ENCODE measurements at regions not wholly inside any gene's neighbourhood (a gene's known extent, or its start where the extent isn't known, plus 50 kb on each side); places are given as distances from the start of the nearest gene placed in this dataset.

DNA sequence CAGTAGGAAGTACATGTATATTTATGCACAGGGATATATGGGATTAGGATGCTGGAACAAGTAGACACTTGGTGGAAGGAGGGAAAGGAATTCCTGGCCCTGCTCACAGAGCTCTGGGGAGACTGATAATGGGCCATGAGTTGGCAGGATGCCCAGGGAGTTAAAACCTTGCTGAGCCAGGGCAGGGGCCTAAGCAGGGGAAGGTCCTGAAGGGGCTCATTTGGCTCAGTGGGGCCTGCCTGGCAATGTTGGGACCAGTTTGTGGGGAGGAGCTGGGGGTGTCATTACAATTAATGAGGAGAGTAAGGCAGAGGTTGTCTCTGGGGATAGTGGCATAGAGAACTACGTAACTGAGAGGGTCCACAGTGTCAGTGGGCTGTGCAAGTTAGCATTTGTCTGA is 124.2 kb upstream of the ADPGK start:
- Mint-ChIP-seq H3K27ac (no peak overlapping the region), H3K36me3 (ENCODE audit: low read depth) (no peaks in the 10 kb centered on the region), H3K27me3 (peaks cover 24% of the 10 kb centered on the region), H3K4me1 (no peaks in the 10 kb centered on the region), H3K4me3 (no peak overlapping the region), H3K9me3 (no peaks in the 10 kb centered on the region)
- CTCF ChIA-PET = no interaction called here
- DNase-seq = no peak
- POLR2A ChIA-PET = no interaction called here

DNA sequence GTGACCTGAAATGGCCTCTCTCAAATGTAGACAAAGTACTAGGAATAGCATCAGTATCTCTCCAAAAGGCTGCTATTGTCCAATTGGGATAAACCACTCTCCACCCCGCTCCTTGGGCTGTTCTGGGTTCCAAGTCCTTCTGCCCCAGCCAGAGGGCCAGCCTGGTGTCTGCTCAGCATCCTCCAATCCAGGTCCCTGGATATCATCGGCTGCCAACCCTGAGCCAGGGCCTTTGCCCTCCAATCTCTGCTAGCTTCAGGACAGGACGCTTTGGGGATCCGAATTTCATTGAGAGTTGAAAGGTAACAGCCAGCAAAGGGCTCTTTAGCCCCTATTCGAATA is 119.3 kb upstream of the ADPGK start:
- CTCF ChIA-PET = no interaction called here
- DNase-seq = no peak
- Mint-ChIP-seq H3K4me3 (no peak overlapping the region), H3K27me3 (peaks cover 45% of the 10 kb centered on the region), H3K27ac (no peak overlapping the region), H3K36me3 (ENCODE audit: low read depth) (no peaks in the 10 kb centered on the region), H3K4me1 (no peaks in the 10 kb centered on the region), H3K9me3 (no peaks in the 10 kb centered on the region)
- POLR2A ChIA-PET = no interaction called here

DNA sequence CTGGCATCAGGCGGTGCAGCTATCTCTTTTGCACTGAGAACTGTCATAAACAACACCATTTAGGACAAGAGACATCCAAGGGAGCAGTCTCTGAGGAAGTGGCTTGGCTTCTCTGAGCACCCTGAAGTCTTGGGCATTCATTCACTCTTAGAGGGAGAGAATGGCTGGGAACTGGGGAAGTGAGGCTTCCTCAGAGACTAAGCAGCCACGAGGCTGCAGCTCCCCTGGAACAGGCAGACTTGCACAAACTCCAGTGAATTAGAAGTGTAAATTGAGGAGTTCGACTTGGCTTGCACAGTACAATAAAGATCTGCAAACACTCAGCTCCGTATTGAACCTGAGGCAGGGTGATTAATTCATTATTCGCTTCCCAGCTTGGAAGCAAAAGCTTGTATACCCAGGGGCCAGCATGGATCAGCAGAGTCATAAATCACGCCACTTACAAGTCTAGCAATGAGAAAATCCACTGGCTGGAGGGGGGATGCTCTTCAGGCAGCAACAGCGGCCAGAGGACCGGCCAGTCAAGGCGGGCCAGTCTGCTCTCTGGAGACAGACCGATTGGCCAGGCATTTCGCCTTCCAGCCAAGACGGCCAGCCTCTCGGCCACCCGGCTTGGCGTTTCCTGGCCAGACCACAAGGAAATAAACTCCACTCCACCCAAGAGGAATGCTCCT is 118.8 kb upstream of the ADPGK start:
- ChIA-PET POLR2A (no interaction called here), CTCF (no interaction called here)
- Mint-ChIP-seq H3K27me3 (peaks cover 43% of the 10 kb centered on the region), H3K36me3 (ENCODE audit: low read depth) (no peaks in the 10 kb centered on the region), H3K9me3 (no peaks in the 10 kb centered on the region), H3K27ac (no peak overlapping the region), H3K4me3 (no peak overlapping the region), H3K4me1 (no peaks in the 10 kb centered on the region)
- DNase-seq = no peak

DNA sequence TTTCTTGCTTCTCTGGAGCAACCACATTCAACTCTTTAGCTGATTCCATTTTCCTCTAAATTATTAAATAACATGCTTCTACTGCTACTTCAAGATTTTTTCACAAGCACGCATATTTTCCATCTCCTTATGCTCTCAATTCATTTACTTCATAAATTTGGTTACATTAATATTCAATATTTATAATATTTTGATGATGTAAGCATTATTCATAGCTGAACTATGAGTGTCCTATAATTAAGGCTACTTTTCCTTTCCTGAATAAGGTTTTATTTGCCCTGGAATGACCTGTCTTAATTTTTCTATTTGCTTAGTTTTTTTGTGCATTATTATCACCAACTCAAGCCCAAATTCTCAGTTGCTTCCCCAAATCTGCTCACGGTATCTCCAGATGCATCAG is 109.4 kb upstream of the ADPGK start:
- no peak overlapping the region for H3K27ac Mint-ChIP-seq
- no peaks in the 10 kb centered on the region for H3K4me1 Mint-ChIP-seq
- no peaks in the 10 kb centered on the region for H3K9me3 Mint-ChIP-seq
- no peaks in the 10 kb centered on the region for H3K36me3 Mint-ChIP-seq (ENCODE audit: low read depth)
- no peak overlapping the region for H3K4me3 Mint-ChIP-seq
- POLR2A ChIA-PET = no interaction called here
- CTCF ChIA-PET = no interaction called here
- no peak for DNase-seq
- H3K27me3 Mint-ChIP-seq = peaks cover 35% of the 10 kb centered on the region

DNA sequence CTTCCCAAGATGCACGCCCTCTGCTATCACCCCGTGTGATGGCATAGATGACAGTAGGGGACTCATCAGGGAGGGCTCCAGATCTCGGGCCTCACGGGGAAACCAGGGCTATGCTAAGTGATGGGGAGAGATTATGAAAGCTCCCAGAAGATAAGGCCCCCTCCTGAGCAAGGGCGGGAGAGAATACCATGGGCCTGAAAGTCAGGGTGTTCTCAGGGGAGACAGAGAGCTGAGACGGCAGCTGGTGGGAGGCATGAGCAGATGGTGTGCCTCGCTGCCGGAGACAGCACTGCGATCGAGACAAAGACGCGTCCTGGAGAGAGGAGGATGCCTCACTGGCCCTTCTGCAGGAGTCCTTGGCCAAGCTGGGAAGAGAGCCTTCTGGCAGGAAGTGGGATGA is 106.5 kb upstream of the ADPGK start:
- Mint-ChIP-seq H3K36me3 (ENCODE audit: low read depth) (no peaks in the 10 kb centered on the region), H3K27ac (no peak overlapping the region), H3K9me3 (no peaks in the 10 kb centered on the region), H3K27me3 (peaks cover 19% of the 10 kb centered on the region), H3K4me3 (no peak overlapping the region), H3K4me1 (no peaks in the 10 kb centered on the region)
- ChIA-PET POLR2A (no interaction called here), CTCF (interaction anchor here (0.6 kb wide), 1 partner anchor 382 kb away, joined by 3 read pairs; no protein-coding TSS in a partner anchor)
- no peak for DNase-seq

DNA sequence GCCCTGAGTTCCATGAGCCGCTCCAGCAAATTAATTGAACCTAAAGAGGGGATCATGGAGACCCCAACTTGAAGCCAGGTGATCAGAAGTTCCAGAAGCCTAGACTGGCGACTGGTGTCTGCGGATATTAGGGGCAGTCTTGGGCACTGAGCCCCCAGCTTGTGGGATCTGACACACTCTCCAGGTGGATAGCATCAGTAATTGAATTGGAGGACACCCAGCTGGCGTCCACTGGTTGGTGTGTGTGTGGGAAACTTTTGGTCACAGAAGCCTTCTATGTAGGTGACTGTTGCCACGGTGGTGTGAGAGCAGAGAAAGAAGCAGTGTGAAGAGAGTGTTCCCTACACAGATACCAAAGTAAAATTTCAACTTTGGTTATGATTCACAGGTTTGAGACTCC is 106.0 kb upstream of the ADPGK start:
- H3K27ac Mint-ChIP-seq = no peak overlapping the region
- no peak overlapping the region for H3K4me3 Mint-ChIP-seq
- H3K4me1 Mint-ChIP-seq = no peaks in the 10 kb centered on the region
- ChIA-PET POLR2A (no interaction called here), CTCF (no interaction called here)
- peaks cover 19% of the 10 kb centered on the region for H3K27me3 Mint-ChIP-seq
- H3K9me3 Mint-ChIP-seq = no peaks in the 10 kb centered on the region
- H3K36me3 Mint-ChIP-seq (ENCODE audit: low read depth) = no peaks in the 10 kb centered on the region
- DNase-seq = no peak

DNA sequence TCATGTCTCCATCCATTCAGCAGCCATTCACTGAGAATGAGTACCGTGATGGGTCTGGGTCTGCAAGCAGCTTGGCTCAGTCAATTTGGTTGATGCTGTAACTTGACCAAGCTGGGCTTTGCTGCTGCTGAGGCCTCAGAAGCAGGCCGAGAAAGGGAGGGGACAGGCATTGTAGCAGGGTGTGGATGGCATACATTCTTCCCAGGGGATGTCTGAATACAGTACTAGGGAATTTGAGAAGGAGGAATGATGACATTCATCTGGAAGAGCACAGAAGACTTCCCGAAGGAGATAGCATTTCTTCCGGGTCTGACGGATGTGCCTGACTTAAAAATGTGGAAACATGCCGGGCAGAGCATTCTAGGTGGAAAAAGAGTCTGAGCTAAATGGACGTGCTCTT is 105.3 kb upstream of the ADPGK start:
- Mint-ChIP-seq H3K9me3 (no peaks in the 10 kb centered on the region), H3K4me1 (no peaks in the 10 kb centered on the region)
- CTCF ChIA-PET = no interaction called here

DNA sequence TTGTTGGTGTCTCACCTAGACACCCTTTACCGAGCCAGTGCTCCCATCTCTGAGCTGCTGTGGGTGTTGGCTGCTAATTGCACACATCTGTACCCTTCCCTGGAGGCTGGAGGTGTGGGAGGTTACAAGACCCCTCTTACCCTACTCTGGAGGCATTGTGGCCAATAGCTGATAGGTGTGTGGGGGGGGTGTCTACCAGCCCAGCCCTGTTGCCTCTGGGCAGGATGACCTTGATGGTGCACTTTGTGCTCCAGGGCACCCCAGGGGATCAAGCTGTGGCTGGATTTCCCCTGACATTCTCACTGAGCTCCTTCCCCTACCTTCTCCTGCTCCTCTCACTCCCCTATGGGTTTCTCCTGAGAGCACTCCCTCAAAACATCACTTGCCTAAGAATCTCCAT is 104.7 kb upstream of the ADPGK start:
- Mint-ChIP-seq H3K27me3 (peaks cover 13% of the 10 kb centered on the region), H3K4me1 (no peaks in the 10 kb centered on the region)
- POLR2A ChIA-PET = no interaction called here

More for the DNA sequence above, 105.3 kb upstream of the ADPGK start:
- no peak overlapping the region for H3K4me3 Mint-ChIP-seq
- no peak for DNase-seq
- H3K27me3 Mint-ChIP-seq = peaks cover 16% of the 10 kb centered on the region
- no peak overlapping the region for H3K27ac Mint-ChIP-seq
- H3K36me3 Mint-ChIP-seq (ENCODE audit: low read depth) = no peaks in the 10 kb centered on the region
- POLR2A ChIA-PET = no interaction called here

DNA sequence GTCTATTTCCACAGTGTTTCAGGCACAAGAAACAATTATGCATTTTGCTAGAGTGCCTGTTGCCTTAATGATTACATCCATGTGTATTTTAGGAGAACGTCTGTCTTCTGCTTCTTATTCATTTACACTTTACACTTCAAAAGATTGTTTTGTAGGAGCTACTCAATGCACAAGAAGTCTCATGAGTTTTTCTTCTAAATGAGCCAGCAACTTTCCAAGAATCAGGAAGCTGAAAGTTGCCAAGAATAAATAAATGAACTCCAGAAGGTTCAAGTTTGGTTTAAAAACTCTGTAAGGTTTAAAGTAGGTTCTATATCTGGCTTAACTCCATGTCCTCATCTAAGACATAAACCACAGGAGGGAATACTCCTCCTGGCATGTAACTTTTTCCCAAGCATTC is 103.8 kb upstream of the ADPGK start:
- no peaks in the 10 kb centered on the region for H3K4me1 Mint-ChIP-seq
- ChIA-PET CTCF (no interaction called here), POLR2A (no interaction called here)
- no peak for DNase-seq
- peaks cover 13% of the 10 kb centered on the region for H3K27me3 Mint-ChIP-seq
- peaks cover 8% of the 10 kb centered on the region for H3K9me3 Mint-ChIP-seq
- H3K27ac Mint-ChIP-seq = no peak overlapping the region
- no peak overlapping the region for H3K4me3 Mint-ChIP-seq
- H3K36me3 Mint-ChIP-seq (ENCODE audit: low read depth) = no peaks in the 10 kb centered on the region

More for the DNA sequence above, 104.7 kb upstream of the ADPGK start:
- CTCF ChIA-PET = no interaction called here
- no peak overlapping the region for H3K4me3 Mint-ChIP-seq
- H3K36me3 Mint-ChIP-seq (ENCODE audit: low read depth) = no peaks in the 10 kb centered on the region
- no peak overlapping the region for H3K27ac Mint-ChIP-seq
- H3K9me3 Mint-ChIP-seq = peaks cover 2% of the 10 kb centered on the region
- DNase-seq = no peak

DNA sequence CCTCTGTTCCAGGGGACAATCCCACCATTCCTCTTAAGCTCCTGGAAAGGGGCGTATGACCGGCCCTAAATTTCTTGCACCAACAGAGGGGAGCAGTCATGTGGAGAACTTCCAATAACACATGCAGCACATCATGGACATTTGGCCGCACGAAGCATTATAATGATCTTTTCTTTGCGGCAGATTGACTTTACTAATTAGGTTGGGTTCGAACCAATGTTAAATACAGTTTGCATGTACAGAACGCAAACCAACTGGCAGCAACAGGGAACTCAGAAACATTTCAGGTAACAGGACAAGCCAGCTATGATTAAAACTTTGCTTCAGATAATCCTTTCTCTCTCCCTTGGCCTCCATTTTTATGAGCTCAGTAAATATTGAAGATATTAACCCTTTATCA is 100.8 kb upstream of the ADPGK start:
- Mint-ChIP-seq H3K9me3 (peaks cover 11% of the 10 kb centered on the region), H3K4me3 (no peak overlapping the region), H3K36me3 (ENCODE audit: low read depth) (no peaks in the 10 kb centered on the region), H3K27ac (no peak overlapping the region), H3K4me1 (no peaks in the 10 kb centered on the region), H3K27me3 (peaks cover 6% of the 10 kb centered on the region)
- CTCF ChIA-PET = interaction anchor here (0.6 kb wide), 1 partner anchor 658 kb away, joined by 3 read pairs; no protein-coding TSS in a partner anchor
- POLR2A ChIA-PET = no interaction called here
- DNase-seq = no peak

DNA sequence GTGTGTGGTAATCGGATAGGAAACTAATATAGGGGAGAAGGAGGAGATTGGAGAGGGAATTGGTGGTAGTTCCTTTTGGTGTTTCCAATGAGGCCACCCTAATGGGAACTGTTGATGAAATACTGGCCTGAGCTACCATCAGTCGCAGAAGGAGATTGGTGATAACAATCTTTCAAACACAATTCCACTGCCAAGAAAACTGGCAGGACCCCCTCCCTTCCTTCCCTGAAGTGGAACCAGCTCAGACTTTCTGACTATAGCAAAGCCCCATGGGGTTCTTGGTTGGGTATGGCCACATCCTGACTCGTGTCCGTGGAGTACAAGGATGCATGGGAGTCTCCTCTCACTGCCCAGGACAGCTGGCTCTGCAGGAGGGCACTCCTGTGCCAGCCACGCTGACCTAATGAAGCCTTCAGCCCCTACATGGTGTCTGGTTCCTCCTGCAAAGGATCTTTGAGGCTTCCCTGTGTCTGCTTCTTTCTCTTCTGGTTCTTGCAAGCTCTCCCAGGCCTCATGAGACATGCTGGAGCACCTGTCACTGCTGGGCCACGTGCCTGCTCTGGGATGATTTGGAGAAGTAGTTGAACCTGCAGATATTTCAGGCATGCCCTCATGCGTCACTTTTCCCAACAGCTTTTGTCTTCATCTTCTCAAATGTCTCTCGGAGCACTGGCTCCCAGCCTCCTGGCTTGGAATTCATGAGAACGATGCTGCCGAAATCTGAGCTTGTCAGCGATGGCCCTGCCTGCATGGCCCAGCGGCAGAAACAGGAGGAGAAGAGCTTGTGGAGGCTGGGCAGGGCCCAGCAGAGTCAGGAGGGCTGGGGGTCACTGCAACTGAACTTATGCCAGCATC is 90.0 kb upstream of the ADPGK start:
- CTCF ChIA-PET = interaction anchor here (1.1 to 1.5 kb wide), 2 partner anchors 54 to 647 kb away, joined by 3 to 4 read pairs; no protein-coding TSS in a partner anchor
- H3K27me3 Mint-ChIP-seq = peaks cover 12% of the 10 kb centered on the region
- no peak overlapping the region for H3K27ac Mint-ChIP-seq
- no peaks in the 10 kb centered on the region for H3K9me3 Mint-ChIP-seq
- H3K4me1 Mint-ChIP-seq = no peaks in the 10 kb centered on the region
- H3K4me3 Mint-ChIP-seq = no peak overlapping the region
- DNase-seq = no peak
- POLR2A ChIA-PET = no interaction called here
- H3K36me3 Mint-ChIP-seq (ENCODE audit: low read depth) = no peaks in the 10 kb centered on the region

DNA sequence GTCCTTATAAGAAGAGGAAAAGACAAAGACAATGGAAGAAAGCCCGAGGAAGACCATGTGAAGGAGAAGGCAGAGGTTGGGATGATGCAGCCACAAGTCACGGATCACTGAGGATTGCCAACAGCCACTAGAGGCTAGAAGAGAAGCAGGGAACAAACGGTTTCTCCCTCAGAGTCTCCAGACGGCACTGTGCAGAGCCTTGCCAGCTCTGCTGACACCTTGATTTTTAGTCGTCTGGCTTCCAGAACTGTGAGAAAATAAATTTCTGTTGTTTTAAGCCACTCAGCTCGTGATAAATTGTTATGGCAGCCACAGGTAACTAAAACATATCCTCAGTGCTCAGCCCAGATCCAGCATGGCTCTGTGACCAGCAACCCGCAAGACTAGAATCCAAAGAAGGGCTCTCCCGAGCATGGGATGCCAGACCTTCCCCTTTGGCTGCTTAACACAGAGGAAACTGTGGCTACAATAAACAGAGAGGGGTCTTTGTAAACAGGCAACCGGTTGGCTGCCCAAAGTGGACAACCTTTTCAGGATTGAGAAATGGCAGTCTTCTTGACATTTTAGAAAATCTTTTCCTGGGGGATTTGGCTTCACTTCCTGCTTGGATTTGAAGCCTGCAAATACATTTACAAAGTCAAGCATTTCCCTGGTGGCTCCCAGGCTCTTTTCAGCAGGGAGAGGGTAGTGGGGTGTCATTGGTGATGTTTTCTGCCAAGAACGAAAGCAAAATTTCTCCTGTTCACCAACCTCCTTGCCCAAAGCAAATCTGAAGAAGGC is 88.7 kb upstream of the ADPGK start:
- Mint-ChIP-seq H3K9me3 (no peaks in the 10 kb centered on the region), H3K27ac (no peak overlapping the region), H3K4me3 (no peak overlapping the region), H3K27me3 (peaks cover 8% of the 10 kb centered on the region), H3K36me3 (ENCODE audit: low read depth) (no peaks in the 10 kb centered on the region), H3K4me1 (no peaks in the 10 kb centered on the region)
- ChIA-PET CTCF (no interaction called here), POLR2A (no interaction called here)
- DNase-seq = no peak

DNA sequence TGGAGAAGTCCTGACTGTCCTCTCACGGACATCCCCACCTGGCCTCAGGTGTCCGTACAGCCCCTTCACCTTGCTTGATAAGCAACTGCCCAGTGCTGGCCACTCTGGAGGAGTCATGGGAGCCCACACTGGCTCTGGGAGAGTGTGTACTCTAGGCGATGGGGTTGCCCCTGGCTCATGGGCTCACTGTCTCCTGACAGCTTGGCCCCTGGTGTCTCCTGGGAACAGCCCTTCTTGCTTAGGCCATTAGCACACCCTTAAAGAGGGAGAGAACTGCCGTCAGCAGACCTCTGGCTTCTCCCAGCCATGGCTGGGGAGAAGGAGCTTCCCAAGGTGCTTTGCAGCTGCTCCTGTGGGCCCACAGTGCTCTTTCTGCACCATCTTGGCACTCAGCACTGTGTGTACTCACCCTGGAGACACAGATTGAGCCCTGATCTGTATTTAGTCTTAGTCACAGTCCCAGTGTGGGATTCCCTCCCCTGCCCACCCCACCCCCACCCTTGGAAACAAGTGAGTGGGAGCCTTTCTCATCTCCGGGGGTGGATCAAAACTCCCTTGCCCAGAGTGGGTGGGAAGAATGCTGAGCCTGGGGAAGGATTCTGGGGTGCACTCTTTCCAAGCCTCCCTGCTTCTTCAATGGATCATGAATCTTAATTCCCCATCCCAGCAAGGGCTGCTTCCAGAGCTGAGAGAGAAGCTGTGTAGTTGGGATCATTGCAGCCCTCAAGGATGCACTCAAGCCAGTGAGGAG is 83.5 kb upstream of the ADPGK start:
- no peak for DNase-seq
- no peak overlapping the region for H3K4me3 Mint-ChIP-seq
- no peaks in the 10 kb centered on the region for H3K36me3 Mint-ChIP-seq (ENCODE audit: low read depth)
- no peak overlapping the region for H3K27ac Mint-ChIP-seq
- H3K9me3 Mint-ChIP-seq = no peaks in the 10 kb centered on the region
- H3K27me3 Mint-ChIP-seq = peaks cover 10% of the 10 kb centered on the region
- ChIA-PET POLR2A (no interaction called here), CTCF (no interaction called here)
- H3K4me1 Mint-ChIP-seq = no peaks in the 10 kb centered on the region

Data from activated CD4-positive, alpha-beta T cell treated with anti-CD3 and anti-CD28 coated beads, Interleukin-2, amount 10 ng/mL, durations not matched to agents 7 days and 5 days (primary cell).